Anterior cingulate cortex (tissue), 58 donors: ENCODE measurements at regions not wholly inside any gene's neighbourhood (a gene's known extent, or its start where the extent isn't known, plus 50 kb on each side); places are given as distances from the start of the nearest gene placed in this dataset.
"Not testable (repeated sequence)": the region's sequence is repeated elsewhere in the genome, so short reads cannot be mapped to it uniquely, and the experiment has no call there.

Experiments used
- DNase-seq, 58 donors: peaks; one replicate each; lab custom pipeline; 2025; lab: John Stamatoyannopoulos, UW

DNA sequence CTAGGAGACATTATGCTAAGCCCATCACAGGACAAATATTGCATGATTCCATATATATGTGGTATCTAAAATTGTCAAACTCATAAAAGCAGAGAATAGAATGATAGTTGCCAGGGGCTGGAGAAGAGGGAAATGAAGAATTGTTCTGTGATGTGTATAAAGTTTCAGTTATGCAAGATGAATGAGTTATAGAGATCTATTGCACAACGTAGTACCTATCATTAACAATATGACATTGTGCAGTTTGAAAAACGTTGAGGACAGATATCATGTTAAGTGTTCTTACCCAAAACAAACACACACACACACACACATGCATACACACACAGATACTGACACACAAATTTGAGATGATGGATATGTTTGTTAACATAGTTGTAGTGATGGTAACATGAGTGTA is 871.6 kb upstream of the GOT2 start:
- no peak for DNase-seq

DNA sequence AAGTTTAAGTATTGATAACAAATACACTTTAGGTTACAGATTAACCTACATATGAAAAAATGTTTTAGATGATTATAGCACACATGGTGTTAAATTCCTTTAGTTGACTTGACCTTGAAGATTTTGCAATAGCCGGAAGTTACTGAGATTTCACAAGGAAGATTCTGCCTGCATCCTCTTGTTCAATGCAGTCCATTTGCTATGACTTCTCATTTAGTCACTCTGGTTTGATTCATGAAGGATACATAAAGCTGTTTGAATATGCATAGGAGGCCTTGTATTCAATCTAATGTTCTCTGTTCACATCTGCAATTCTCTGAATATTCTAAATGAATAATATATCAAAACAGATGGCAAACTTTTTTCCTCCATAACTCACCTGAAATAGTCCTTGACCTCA is 870.2 kb upstream of the GOT2 start:
- no peak for DNase-seq

DNA sequence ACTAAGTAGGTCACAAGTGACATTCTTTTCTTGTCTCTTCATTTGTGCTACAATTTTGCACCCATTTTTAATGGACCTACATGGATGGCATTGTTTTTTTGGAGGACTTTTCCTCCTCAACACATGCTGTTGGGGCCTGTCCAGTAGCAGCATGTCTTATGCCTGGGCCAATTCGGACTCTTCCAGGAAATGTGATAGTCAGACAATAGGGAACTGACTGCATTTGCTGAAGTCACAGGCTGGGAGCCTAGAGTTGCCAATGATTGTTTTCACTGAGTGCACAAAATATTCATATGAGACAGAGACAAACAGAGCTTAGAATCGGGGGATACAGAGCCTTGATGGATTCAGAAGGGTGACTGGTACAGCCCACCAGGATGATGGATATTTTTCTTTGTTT is 867.3 kb upstream of the GOT2 start:
- DNase-seq, result peak in 27 of 58 donors; percentile 1 to 73 (median 17)

DNA sequence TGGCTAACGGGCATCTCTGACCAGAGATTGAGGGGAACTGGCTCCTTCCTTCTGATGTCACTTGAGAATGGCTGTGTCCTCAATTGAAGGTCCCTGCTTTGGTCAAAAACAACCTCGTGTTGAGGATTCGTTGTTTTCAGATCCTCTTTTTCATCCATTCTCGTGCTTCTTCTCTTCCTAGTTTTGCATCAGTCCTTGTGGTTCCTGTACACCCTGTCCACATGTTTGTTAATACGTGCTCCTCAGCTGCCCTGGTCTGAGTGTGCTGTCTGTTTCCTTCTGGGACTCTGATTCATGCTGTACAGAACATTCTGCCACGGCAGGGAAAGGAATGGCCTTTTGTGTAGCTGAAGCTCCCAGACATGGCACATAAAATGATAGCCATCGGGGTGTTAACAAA is 863.2 kb upstream of the GOT2 start:
- peak in 2 of 58 donors; percentile 3 to 13 for DNase-seq

DNA sequence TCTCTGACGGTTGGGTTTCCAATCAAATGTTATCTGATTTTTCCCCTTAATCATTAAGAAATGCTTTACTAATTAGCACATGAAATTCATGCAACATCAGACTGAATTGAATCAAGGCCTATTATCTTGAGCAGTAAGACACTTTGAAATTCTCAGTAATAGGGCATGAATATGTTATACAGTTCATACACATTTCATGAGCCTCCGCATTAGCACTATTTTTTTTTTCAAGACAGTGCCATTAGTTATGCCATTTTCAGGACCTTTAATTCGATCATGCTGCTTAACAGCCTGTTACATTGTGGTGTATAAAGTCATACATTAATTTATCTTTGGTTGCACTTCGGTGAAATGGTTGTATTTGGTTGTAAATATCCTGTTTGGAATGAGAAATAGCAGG is 862.6 kb upstream of the GOT2 start:
- DNase-seq, result no peak

DNA sequence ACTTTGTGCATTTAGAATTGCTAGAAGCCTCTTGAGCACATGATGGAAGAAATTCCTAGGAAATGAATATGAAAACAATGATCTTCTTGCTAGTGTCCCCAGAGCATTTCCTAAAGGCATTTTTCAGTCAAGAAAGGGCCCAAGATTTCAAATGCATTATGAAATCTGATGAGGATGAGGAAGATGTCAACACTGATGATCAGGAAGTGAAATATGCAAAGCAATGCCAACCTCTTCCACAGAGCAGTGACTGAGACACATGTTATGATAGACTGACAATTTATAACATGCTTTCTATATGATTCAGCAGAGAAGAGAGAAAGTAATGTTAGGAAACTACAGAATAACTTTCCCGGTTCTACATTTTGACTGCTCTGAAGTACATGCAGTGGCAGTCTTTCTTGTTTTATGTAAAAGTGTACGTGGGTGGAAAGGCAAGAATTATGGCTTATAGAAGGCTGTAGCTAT is 859.1 kb upstream of the GOT2 start:
- no peak for DNase-seq

DNA sequence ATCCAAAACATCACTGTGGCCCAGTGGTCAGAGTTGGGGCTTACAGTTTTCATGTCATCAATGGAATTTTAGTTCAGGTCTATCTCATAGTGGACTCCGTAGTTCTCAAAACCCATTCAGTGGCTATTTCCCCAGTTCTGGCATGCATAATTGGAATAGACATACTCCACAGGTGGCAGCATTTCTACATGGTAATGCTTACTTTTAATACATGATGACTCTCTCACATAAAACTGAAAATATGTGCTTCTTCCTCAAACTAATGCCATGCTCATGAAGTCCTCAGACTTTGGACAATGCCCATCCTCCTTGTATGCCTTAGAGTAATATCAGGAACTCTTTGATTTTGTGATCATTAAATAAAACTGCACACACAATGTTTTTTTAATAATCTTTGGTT is 857.4 kb upstream of the GOT2 start:
- no peak for DNase-seq

DNA sequence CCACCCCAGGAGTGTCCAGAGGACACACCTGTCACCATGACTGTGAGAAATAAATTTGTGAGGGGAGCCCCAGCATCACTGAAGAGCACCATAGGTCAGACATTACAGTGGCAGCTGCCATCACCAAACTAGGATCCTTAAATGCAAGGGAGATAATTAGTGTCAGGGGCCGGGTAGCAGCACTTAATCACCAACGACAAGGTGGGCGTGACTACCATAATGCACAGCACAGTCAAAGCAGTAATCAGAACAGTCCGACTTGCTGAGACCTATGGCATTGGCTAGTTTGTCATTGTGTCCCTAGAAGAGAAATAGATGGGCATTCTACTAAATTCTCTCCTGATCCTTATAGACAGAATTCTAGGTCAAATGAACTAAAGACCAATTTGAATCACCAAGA is 856.7 kb upstream of the GOT2 start:
- DNase-seq, result no peak

DNA sequence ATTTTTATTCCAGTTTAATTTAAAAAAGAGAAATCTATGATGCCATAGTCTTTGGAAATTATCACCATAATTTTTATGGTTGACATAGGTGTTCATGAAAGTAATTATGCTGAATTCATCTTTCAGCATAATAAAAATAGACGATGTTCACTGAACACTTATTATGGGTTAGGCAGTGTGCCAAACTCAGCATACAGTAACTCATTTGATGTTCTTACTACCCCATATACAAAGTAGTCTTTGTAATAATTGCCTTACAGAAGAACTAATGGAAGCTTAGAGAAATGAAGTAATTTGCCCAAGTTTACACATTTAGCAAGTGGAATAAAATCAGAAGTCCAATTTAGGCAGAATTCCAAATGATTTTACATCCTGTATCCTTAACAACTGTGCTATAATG is 852.2 kb upstream of the GOT2 start:
- DNase-seq, result no peak

DNA sequence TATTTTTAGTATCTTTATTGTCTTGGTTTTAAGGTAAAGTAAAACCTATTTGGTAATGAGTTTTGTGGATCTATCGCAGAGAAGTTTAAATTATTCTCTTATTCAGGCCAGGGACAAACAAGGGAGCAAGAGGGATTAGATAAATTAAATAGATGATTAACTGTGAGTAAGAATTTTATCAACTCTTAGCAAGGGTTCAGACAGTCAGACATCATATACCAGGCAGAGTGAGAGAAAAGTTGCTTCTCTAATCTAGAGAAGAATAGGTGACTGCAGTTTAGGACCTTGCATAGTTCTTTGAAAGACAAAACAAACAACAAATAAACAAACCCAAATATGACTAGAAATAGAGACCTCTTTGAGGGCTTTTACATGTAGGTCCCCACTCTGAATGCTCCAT is 840.2 kb upstream of the GOT2 start:
- no peak for DNase-seq

DNA sequence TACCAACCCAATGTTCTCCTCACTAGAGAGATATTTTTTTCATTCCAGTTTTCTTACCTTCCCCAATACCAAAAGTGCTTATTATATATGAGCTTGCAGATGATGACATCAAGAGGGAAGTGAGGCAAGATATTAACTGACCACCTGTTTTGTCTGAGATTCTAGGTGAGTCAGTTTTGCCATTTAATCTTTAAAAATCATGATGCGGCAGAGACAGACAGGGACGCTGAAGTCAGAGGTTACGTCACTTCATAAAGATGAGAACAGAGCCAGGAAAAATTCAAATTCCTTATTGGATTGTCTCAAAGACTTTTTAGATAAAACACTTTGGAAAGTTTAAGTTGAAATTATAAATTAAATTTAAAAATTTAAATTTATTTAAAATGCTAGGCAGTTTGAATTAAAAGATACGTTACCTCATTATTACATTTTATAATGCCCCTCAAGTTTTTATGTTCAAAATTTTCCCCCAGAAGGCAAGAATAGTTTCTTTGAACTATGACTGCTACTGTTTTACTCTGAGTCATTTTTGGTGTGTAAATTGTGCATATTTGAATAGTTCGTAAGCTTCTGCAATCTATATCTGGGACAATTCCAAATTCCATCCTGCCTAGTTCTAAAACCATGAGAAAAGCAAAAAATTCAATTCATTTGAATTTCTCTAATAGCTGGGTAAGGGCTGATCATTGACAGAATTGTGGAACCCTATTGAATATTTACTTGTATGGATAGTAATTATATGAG is 839.6 kb upstream of the GOT2 start:
- DNase-seq, result no peak

DNA sequence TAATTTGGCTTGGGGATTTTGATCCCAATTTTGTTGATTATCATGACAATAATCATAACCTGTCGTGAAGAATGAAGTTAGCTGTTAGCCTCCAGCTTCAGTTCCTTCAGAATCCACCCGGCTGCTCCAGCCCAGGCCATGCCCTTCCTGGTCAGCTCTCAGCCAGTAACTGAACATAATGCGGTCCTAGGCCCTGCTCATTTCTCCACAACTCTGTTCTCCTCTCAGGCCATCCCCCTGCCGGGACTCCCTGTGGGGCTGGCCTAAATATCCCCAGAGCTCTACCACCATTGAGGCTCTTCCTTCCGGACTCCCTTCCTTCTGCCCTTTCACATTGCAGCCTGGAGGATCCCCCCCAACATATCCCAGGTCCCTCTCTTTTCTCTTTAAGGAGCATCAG is 833.4 kb upstream of the GOT2 start:
- no peak for DNase-seq

DNA sequence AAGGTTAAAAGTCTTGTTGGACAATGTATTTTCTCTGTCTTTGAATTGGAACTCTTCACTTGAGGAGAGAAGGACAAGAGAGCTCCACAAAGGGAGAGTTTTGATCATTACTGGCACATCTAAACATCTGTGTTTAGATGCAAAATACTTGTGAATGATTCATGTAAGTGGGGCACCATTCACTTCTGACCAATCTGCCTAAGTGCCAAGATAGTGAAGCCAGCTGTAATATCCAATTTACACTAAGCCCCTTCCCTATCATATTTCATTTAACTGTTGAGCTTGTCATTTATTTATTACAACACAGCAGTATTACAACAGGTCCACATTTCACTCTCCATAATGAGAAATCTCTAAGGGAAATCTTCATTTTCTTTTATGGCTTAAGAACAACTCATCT is 832.3 kb upstream of the GOT2 start:
- no peak for DNase-seq

DNA sequence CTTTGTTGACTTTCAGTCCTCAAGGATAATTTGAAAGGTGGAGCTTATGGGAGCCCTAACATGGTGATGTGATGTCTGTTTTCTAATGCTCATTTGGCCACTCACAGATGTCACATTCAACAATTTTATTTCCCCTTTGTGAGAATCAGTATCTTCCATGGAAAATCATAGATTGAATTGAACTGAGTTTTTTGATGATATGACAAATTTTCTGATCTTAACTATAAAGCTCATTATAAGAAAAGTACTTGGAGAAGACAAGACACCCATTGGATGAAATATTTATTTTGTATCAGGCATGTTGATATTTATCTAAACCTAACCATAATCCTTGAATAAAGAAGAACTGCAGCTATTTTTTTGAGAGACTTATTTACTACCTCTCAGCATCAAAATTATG is 824.6 kb upstream of the GOT2 start:
- DNase-seq, result no peak

DNA sequence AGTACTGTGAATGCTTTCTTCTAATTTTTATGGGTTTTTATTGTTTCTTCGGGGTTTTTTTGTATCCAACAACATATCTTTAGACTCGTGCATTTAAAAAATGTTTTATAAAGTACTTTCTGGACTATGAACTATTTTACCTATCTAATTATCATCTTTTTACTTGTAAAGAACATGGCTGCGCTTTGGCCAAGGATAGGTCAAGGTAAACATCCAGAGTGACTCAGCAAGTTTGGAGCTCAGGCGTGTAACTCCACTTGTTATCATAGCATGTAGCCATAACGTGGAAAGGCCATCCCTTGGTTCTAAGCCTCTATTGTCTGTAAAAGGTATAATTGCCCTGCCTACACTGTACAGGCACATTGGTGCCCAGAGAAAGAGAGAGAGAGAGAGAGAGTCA is 818.0 kb upstream of the GOT2 start:
- DNase-seq, result no peak

DNA sequence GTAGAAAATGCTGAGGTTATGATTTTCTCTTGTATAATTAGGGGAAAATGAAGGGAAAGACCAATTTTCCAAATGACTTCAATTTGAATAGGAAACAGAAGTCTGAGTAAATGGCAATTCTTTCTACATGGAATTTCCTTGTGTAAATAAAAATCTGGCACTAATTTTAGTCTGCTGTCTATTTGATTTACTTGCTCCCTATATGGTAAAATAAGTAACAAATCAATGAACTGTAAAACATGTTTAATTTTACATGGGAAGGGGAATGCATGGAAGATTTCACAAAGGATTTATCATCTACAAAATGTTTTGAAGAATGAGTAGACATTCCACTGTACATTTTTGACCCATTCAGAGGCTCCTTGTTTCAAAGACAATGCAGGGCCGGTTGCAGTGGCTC is 811.6 kb upstream of the GOT2 start:
- no peak for DNase-seq

DNA sequence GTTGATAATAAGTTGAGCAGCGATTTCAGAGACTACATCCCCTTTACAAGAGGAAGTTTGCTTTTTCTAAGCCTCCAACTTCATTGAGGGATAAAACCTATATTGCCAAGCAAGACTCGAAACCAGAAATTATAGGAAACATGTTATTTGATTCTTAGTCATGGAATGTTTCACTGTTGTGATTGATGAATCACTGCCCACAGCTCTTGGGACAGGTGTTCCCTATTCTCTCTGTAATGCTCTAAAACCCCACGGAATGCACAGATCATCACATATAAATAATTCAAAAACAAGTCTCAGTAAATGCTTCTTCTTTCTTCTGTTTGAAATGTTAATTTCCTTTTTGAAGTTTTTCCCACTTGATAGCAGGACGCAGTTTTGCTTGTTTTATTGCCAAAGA is 809.5 kb upstream of the GOT2 start:
- no peak for DNase-seq

DNA sequence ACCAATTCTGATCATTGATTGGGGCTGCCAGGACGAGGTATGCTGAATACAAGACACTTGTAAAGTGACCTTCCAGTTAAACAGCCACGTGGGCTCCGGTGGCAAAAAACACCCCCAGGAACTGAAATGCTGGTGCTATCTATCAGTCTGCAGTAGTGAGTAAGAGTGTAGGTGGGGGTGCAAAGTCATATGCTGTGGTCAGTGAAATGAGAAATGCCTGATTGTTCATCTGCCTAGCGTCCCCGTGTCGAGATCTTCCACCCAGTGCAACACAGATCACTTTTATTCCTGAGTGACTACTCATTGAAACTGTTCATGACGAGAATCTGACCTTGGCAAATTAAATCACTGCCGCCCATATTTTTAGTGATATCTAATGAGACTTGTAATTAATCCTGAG is 806.5 kb upstream of the GOT2 start:
- no peak for DNase-seq

DNA sequence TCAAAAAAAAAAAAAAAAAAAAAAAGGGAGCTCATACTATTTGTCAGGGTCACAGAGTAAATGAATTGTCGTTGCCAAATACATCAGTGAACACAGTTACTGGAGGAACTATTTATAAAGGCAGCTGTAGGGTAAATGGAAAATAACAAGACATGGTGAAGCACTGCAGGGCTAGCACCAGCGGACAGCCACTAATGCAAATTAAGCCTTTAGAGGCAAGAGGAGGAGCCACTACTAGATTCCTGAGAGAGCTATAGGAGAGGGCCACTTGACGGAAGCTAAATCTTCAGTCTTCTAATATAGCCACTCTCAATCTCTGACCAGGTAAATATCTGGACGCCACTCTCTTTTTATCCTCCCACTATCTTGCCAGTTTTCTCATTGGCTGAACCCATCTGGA is 801.2 kb upstream of the GOT2 start:
- no peak for DNase-seq

DNA sequence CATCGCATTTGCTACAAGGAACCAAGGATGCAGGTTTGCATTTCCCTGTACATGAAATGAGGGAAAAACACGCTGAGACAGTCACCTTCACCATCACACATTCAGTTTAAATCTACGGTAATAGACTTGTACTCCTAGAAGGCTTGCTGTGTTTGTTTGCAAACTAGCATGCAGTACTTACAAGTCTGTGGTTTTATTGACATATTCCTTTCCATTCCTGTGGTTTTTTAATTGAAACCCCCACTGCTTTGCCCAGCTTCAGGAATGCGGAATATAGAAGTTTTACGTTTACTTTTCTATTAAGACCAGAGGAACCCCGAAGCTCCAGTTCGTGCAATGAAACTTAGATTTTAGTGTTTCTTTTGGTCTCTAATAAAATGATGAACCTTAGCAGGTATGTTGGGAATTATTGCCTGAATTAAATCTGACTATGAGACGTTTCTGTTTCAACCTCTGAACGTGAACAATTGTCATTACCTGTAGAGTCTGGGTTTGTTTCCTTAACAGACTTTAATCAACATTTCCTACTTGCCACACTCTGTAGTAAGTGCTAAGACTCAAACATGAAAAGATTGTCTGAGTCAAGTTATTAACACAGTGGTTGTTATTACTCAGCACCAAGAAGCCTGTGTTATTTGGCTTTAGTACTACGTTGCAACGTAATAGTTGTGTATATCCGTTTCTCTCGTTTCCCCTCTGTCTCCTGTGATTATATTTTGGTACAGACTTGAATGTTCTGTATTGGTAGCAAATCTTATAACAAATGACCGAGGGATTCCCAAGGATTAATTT is 793.3 kb upstream of the GOT2 start:
- DNase-seq, result no peak

DNA sequence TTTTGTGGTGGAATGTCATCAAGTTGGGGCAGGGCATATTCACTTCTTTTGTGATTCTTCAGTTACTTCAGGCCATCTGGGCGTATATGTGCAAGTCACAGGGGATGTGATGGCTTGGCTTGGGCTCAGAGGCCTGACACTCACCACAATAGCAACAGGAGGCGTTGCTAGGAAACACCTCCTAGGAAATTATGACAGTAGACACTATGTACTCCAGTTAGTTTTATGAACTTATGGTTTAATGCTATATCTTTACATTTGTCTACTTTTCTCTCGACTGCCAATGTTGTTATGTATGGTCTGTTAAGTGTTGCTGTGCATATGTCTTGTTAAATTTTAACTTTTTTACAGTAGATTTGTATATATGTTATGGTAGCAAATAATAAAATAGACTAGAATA is 788.7 kb upstream of the GOT2 start:
- no peak for DNase-seq

DNA sequence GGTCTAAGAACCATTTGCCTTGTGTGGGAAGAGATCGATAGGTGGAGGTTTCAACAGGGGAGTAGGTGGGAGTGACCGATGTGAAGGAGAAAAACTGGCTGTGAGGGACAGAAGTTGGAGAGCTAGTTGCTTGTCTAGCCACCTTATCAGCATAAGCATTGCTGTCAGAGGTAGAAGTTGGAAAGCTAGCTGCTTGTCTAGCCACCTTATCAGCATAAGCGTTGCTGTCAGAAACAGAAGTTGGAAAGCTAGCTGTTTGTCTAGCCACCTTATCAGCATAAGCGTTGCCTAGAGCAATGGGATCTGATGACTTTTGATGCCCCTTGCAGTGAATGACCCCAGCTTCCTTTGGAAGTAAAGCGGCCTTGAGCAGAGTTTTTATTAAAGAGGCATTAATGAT is 784.6 kb upstream of the GOT2 start:
- not testable (repeated sequence) for DNase-seq
